Activated B cell treated with CpG ODN at 0.5 μM for 24 hours (primary cell): ENCODE measurements at regions not wholly inside any gene's neighbourhood (a gene's known extent, or its start where the extent isn't known, plus 50 kb on each side); places are given as distances from the start of the nearest gene placed in this dataset.

ENCODE experiments used
- ATAC-seq: fragments of 200-7000 bp; cut with Tn5 transposase; one replicate; pipeline ENCODE4 v1.10.0; 2021; ENCODE audit warnings: low read depth, mild to moderate bottlenecking, moderate library complexity
- CTCF ChIA-PET: fragments of 350-600 bp; sonication (Branson Sonifier 250); formaldehyde crosslinking; loops from one replicate; lab custom pipeline; 2021; ENCODE audit warnings: antibody characterized with exemption; lab: Charles Lee
- POLR2A ChIA-PET: fragments of 350-600 bp; sonication (Branson Sonifier 250); formaldehyde crosslinking; loops from one replicate; lab custom pipeline; 2021; ENCODE audit warnings: antibody characterized with exemption; lab: Charles Lee
- DNase-seq: peaks from one replicate; pipeline ENCODE4 v3.0.0; 2022
- H3K27ac Mint-ChIP-seq: one replicate; pipeline ENCODE4 v1.8.0; 2020; ENCODE audit warnings: mixed read lengths
- H3K27me3 Mint-ChIP-seq: one replicate; pipeline ENCODE4 v1.8.0; 2021; ENCODE audit warnings: mixed read lengths
- H3K36me3 Mint-ChIP-seq: one replicate; pipeline ENCODE4 v1.8.0; 2021; ENCODE audit warnings: low read depth, mixed read lengths
- H3K4me1 Mint-ChIP-seq: one replicate; pipeline ENCODE4 v1.8.0; 2021; ENCODE audit warnings: mixed read lengths
- H3K4me3 Mint-ChIP-seq: one replicate; pipeline ENCODE4 v1.8.0; 2020; ENCODE audit warnings: mild to moderate bottlenecking, mixed read lengths
- H3K9me3 Mint-ChIP-seq: one replicate; pipeline ENCODE4 v1.8.0; 2020; ENCODE audit warnings: mixed read lengths
- intact Hi-C: fragments of 100-400 bp; cut with micrococcal nuclease; formaldehyde crosslinking; loops from one replicate; pipeline ENCODE4 v1.15.1; 2024
- TF ChIP-seq, protein P1 (sequence below): fragments of 200-600 bp; IDR thresholded peaks from one replicate; pipeline ENCODE4 v1.8.0; 2022; ENCODE audit warnings: antibody characterized with exemption, mild to moderate bottlenecking

DNA sequence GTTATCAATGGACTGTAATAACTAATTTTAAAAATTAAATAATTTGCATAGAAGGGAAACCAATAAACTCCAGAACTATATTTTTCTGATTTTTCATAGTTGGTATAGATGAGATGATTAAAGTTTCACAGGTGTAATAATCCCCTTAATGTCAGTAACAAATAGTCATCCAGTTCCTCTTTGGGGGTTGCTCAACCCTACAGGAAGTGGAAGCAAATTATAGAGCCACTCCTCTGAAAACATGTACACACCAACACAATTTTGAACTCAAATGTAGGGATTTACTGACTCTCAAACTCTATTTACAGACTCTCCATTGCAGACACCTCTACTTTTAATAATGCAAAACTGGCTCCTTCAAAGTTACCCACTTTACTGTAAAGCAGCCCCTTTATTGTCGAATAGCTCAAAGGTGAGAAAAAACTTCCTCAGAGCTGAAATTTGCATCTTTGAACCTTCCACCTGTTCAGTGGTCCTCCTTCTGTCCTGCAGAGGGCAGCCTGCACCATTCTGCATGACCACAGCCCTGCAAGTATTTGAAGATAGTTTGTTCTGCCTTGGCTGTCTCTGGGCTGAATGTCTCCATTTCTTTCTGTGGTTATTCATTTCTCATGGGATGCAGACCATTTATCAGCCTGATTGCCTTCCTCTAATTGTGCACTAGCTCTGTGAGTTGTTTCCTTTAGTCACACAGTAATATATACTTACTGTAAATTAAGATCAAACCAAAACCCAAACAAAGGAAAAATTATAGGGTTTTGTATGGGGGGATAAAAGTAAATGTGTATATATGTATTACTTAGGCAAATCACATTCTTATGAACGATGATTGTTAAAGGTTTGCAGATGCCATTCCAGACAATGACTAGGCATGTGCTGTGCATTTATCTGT lies 383.2 kb upstream of the SGCD start:
- Mint-ChIP-seq H3K9me3 (no peaks in the 10 kb centered on the region), H3K27me3 (peaks cover 2% of the 10 kb centered on the region), H3K27ac (no peak overlapping the region), H3K4me1 (peaks cover 2% of the 10 kb centered on the region), H3K36me3 (no peaks in the 10 kb centered on the region), H3K4me3 (no peak overlapping the region)
- TF ChIP-seq, protein P1, sequence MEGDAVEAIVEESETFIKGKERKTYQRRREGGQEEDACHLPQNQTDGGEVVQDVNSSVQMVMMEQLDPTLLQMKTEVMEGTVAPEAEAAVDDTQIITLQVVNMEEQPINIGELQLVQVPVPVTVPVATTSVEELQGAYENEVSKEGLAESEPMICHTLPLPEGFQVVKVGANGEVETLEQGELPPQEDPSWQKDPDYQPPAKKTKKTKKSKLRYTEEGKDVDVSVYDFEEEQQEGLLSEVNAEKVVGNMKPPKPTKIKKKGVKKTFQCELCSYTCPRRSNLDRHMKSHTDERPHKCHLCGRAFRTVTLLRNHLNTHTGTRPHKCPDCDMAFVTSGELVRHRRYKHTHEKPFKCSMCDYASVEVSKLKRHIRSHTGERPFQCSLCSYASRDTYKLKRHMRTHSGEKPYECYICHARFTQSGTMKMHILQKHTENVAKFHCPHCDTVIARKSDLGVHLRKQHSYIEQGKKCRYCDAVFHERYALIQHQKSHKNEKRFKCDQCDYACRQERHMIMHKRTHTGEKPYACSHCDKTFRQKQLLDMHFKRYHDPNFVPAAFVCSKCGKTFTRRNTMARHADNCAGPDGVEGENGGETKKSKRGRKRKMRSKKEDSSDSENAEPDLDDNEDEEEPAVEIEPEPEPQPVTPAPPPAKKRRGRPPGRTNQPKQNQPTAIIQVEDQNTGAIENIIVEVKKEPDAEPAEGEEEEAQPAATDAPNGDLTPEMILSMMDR = no peak
- no peak for DNase-seq
- intact Hi-C loops = loop anchor here (2.0 kb wide), 1 partner anchor 873 kb away; no protein-coding TSS in a partner anchor
- no peak for ATAC-seq
- POLR2A ChIA-PET = no interaction called here
- CTCF ChIA-PET = interaction anchor here (0.9 to 1.5 kb wide), 2 partner anchors 1186 to 1188 kb away, joined by 3 to 6 read pairs; no protein-coding TSS in a partner anchor

DNA sequence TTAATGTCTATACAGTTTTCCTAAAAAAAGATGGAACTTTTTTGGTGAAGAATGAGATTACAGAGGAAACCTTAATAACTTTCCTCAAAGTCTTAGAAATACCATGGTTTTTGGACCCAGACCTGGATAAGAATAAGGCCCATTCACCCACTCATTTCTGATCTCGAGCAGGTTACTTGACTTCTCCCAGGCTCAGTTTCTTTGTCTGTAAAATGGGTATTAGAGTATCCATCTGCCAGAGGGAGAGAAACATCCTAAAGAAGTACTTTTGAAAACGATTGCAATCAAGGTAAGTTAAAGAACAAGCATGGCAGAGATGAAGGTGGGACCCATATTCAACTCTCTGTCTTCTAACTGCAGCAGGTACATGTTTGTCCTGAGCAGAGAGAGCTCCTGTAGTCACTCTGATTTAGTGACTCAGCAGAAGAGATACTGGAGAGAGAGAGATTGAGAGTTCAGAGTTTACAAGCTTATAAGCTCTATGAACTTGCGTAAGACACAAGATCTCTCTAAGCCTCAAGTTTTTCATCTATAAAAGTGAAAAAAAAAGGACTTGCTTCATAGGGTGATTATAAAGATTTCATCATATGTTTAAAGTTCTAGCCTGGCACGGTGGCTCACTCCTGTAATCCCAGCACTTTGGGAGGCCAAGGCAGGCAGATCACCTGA lies 379.4 kb upstream of the SGCD start:
- ATAC-seq (no peak), DNase-seq (no peak)
- CTCF ChIA-PET = no interaction called here
- H3K27me3 Mint-ChIP-seq = peaks cover 2% of the 10 kb centered on the region
- intact Hi-C loops = no loop called here
- H3K36me3 Mint-ChIP-seq = no peaks in the 10 kb centered on the region
- POLR2A ChIA-PET = no interaction called here
- H3K9me3 Mint-ChIP-seq = no peaks in the 10 kb centered on the region
- no peak overlapping the region for H3K4me3 Mint-ChIP-seq
- H3K27ac Mint-ChIP-seq = no peak overlapping the region
- TF ChIP-seq, protein P1 = no peak
- peaks cover 2% of the 10 kb centered on the region for H3K4me1 Mint-ChIP-seq

DNA sequence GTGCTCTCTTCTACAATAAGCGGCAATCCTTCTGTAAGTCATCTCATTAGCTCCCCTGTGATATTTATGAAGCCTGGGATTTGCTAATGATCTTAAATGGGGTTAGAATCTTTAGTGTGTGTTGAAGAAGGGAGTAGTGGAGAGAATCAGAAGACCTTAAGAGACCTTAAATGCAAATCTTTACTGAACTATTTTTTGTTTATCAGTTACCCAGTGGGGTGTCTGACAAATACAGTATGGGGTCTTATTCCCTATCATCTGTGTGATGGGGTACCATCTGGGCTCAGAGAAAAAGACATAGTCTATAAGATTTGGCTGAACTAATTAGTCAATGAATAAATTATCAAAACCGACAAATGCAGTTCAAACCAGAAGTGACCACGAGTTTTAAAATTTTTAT lies 378.4 kb upstream of the SGCD start:
- peaks cover 2% of the 10 kb centered on the region for H3K4me1 Mint-ChIP-seq
- intact Hi-C loops = no loop called here

DNA sequence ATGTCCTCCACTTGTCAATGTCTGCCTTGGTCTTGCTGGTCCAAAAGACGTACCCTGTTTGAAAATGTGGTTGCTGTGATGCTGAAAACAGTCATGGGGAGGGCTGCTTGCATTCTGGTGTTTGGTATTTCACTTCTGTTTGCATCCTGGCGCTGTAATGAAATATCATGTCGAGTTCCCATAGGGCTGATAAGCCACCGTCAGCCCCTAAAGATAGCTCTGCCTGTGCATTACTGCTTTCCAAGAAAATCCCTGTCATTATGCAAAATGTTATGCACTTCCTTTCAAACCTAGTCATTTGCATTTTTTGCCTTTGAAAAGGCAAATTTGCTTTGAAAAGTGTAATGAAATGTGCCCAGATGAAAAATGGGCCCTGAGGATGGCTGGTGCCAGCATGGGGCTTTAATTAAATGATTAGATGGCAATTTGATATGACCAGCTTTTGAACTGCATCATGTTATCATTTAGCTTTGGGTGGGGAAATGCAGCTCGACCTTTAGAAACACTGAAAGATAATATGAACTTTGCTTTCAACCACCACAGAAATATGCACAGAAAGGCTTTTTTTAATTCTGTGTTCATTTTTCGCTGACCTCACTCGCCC lies 374.4 kb upstream of the SGCD start:
- ATAC-seq (no peak), DNase-seq (no peak)
- H3K36me3 Mint-ChIP-seq = no peaks in the 10 kb centered on the region
- H3K4me1 Mint-ChIP-seq = no peaks in the 10 kb centered on the region
- CTCF ChIA-PET = no interaction called here
- TF ChIP-seq, protein P1 = no peak
- H3K4me3 Mint-ChIP-seq = no peak overlapping the region
- POLR2A ChIA-PET = no interaction called here
- no peaks in the 10 kb centered on the region for H3K9me3 Mint-ChIP-seq
- intact Hi-C loops = no loop called here
- no peaks in the 10 kb centered on the region for H3K27me3 Mint-ChIP-seq
- no peak overlapping the region for H3K27ac Mint-ChIP-seq

More for the DNA sequence above, 378.4 kb upstream of the SGCD start:
- POLR2A ChIA-PET = no interaction called here
- ATAC-seq = no peak
- Mint-ChIP-seq H3K36me3 (no peaks in the 10 kb centered on the region), H3K4me3 (no peak overlapping the region), H3K9me3 (no peaks in the 10 kb centered on the region), H3K27me3 (peaks cover 2% of the 10 kb centered on the region), H3K27ac (no peak overlapping the region)
- DNase-seq = no peak
- TF ChIP-seq, protein P1 = no peak
- CTCF ChIA-PET = no interaction called here

DNA sequence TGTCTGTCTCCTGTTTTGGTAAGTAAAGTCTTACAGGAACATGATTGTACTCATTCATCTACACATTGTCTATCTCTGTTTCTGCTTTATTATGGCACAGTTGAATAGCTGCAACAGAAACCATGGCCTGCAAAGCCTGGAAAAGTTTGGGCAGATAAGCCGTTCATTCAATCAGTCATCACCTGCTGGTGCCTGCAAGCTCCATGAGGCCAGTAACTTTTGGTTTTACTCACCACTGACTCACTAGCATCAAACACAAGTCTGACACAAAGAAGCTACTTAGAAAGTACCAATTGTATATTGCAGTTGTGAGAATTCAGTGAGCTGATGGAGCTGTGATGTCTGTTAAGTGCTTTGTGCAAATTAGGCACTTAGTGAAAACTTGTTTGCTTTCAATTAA lies 373.6 kb upstream of the SGCD start:
- ChIA-PET CTCF (no interaction called here), POLR2A (no interaction called here)
- Mint-ChIP-seq H3K36me3 (no peaks in the 10 kb centered on the region), H3K27ac (no peak overlapping the region), H3K4me1 (no peaks in the 10 kb centered on the region), H3K4me3 (no peak overlapping the region), H3K9me3 (no peaks in the 10 kb centered on the region), H3K27me3 (no peaks in the 10 kb centered on the region)
- TF ChIP-seq, protein P1 = no peak
- DNase-seq = no peak
- intact Hi-C loops = no loop called here
- ATAC-seq = no peak
